Right ventricle myocardium inferior (tissue), 1 donor: ENCODE measurements at regions not wholly inside any gene's neighbourhood (a gene's known extent, or its start where the extent isn't known, plus 50 kb on each side); places are given as distances from the start of the nearest gene placed in this dataset.

ENCODE experiments used
- ATAC-seq: fragments of 200-7000 bp; cut with Tn5 transposase; one replicate; pipeline ENCODE4 v1.9.1; 2020; ENCODE audit warnings: mild to moderate bottlenecking, moderate library complexity
- DNase-seq: peaks from one replicate; pipeline ENCODE4 v3.0.0; 2021; ENCODE audit errors: missing footprints
- intact Hi-C: fragments of 100-400 bp; cut with DNase I; formaldehyde crosslinking; loops from one replicate; pipeline ENCODE4 v1.11.0; 2022
- donor health status: DM: no; HTN: yes; CAD: no; lungs with severe emphysema.

DNA sequence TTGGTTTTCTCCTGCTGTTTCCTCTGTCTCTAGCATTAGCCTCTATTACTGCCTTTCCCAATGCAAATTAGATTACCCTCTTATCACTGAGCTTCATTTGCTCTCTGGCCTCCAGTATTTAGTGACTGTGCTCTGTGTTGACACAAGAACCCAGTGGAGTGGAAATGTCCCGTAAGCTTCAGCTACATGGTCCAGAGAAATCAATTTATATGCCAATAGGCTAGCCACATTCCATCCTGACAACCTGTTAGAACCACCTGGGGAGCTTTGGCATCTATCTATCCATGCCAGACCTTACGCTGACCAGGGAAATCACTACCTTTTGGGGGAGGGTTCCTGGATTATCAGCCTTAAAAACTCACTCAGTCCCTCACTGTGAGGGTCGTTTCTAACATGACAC is 459.6 kb downstream of the UTRN start:
- no peak for ATAC-seq
- no peak for DNase-seq
- intact Hi-C loops = no loop called here

GRCh38 chr6:144745439-144745838 is 460.3 kb downstream of the UTRN start:
- intact Hi-C loops = no loop called here
- DNase-seq (no peak), ATAC-seq (no peak)

- ATAC-seq (no peak), DNase-seq (no peak)
- intact Hi-C loops = no loop called here
Observed at GRCh38 chr6:144746902-144747469, 461.9 kb downstream of the UTRN start.

DNA sequence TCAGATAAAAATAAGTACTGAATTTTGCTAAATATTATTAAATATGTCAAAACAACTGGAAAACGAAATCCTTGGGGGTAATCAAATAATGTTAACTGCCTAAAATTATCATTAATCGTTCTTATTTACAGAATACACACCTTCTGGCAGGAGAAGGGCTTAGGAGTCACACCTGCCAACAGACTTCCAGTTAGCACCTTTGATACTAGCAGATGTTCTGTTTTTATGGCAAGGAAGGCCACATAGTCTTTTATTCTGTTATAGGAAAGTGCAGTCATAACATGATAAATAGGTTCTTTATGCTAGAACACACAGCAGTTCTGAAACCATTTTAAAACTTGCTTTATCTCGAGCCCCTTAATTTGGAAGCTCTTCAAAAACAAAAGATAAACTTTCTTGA is 464.1 kb downstream of the UTRN start:
- DNase-seq (no peak), ATAC-seq (no peak)
- intact Hi-C loops = no loop called here

- intact Hi-C loops = no loop called here
- ATAC-seq = no peak
- DNase-seq = no peak
Observed at GRCh38 chr6:144753023-144753705, 468.0 kb downstream of the UTRN start.

DNA sequence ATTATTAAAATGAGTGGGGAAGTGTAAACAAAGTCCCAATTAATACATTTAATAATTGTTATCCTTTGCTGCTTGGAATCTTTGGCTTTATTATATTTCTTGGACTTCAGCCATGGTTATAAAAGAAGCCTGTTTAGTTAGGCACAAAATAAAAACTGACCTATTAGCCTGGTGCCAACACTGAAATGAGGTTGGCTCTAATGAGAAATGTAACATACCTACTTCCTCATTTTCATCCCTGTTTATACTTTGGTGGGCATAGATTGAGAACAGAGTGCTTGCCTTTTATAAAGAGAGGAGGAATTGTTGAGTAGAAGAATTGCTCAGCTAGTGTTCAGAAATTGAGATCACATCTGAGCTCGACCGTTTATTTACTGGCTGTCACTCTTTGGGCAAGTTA is 471.3 kb downstream of the UTRN start:
- intact Hi-C loops = no loop called here
- DNase-seq = no peak
- no peak for ATAC-seq

GRCh38 chr6:144757299-144757698 is 472.2 kb downstream of the UTRN start:
- intact Hi-C loops = no loop called here
- ATAC-seq = no peak
- DNase-seq = no peak

GRCh38 chr6:144757730-144758129 is 472.6 kb downstream of the UTRN start:
- no peak for DNase-seq
- no peak for ATAC-seq
- intact Hi-C loops = no loop called here

DNA sequence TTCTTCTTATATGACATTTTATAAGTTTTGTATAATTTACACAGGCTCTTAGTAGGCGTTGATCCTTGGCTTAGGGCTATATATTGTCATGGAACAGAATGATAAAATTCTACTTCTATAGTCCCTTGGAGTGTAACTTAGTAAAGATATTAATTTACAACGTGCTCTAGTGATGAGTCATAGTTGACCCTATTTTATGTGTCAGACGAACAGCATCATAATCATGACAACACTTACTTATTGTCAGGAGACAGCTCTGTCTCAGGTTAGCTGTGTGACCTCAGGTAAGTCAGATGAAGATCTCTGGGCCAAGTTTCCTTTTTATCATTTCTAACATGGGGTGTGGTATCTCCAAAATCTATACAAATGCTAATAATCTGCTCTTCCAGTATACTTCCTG is 473.5 kb downstream of the UTRN start:
- ATAC-seq (no peak), DNase-seq (no peak)
- intact Hi-C loops = no loop called here

DNA sequence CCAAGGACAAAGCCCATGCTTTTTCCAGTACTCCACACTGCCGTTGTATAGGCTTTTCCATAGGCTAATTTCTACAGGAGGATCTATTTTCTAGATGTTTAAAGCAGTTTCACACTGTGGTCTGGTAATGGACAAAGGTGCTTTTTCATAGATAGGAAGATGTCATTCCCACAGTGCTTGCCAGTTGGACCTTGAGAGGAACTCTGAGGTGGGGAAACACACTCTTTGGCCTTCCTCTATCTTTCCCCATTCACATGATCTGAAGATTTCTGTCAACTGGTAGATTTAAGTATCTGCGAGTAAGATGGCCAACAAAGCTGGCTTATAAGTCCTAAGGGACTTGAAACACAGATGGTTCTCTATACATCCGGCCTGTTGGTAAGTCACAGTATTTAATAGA is 477.3 kb downstream of the UTRN start:
- intact Hi-C loops = no loop called here
- no peak for DNase-seq
- ATAC-seq = no peak

DNA sequence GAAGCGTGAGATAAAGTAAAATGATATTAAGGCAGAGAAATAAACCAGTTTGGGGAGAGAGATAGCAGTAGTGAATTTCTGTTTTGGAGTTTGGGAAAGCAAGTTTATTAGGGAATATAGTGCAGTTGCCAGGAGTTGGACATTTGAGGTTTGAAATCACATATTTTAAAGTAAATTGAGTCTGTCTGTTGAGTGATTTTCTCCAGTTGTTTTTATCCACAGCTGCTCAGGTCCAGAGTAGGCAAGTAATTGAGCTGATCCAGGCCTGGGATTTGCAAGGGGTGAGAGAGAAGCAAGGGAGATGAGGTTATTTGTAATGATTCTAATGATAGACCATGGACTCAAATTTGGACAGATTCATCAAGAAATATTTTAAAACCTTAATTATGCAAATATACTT is 481.9 kb downstream of the UTRN start:
- DNase-seq (no peak), ATAC-seq (no peak)
- intact Hi-C loops = no loop called here

DNA sequence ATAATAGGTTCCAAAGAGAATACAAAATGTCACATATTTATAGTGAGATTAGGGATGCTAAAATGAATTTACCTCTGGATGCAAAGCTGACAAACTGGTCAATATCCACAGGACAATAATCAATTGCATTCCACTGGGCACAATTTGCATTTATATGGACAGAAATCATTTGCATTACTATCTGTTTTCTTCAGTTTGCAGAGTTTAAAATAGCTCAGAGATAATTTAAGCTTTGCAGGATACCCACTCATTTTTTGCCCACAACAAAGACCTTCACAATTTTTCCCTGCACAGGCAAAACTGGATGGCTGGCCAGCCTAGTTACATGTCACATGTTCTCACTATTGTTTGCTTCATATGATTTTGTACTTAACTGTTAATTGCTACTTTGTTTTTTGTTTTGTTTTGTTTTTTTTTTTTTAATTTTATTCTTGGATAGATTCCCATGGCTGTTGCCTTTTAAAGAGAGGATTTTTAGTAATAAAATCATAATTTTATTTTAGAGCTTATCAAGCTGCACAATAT is 483.5 kb downstream of the UTRN start:
- intact Hi-C loops = no loop called here
- ATAC-seq (no peak), DNase-seq (no peak)

GRCh38 chr6:144769142-144769541 is 484.0 kb downstream of the UTRN start:
- intact Hi-C loops = no loop called here
- DNase-seq (no peak), ATAC-seq (no peak)

DNA sequence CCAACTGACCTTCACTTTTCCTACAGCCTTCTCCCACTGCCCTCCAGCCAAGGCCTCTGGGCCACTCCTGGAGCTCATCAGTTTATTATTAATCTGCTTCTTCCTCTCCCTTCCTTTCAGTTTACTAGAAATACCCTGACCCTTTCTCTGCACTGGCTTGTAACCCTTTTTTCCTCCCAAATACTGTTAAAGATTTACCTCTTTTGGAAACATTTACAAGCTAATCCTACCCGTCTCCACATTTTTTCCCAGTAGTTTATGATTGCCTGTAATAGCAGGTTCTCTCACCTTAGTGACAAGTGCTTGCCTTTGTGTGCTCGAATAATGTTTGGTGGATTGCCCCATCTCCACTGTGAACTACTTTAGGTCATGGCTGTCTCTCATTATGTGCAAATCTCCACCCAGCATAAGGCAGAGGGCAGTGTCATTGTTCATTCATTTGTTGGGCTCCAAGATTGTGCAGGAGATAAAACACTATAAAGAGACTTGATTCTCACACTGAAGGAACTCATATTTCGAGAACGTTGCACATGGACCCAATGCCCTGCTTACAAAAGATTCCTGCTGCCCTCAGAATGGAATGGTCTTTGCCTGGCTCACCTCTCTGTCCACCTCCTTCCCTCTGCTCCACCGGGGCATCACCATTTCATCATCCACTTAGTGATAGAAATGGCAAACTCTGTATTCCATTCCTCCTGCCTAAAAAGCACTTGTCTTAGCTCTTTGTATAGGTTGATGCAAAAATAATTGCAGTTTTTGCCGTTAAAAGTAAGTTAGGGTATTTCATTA is 491.1 kb downstream of the UTRN start:
- ATAC-seq (no peak), DNase-seq (no peak)
- intact Hi-C loops = no loop called here

GRCh38 chr6:144777249-144777648 is 492.1 kb downstream of the UTRN start:
- ATAC-seq = no peak
- DNase-seq = no peak
- intact Hi-C loops = no loop called here

DNA sequence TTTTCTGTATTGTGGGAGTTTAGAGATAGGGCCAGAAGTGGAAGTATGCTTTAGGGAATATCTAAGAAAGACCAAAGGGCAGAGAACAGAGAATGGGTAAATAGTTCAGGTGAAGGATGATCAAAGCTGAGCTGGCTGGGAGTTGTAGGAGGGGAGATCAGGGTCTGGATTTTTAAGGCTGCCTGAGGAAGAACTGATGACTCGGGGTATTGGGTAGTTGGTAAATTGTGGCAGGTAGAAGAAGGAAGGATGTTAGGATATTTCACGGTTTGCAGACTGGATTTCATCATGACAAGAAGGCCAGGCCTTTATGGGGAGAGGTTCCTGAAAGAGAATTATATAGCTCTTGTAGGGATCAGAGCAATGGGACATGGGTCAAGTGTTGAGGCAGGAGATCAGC is 492.9 kb downstream of the UTRN start:
- DNase-seq (no peak), ATAC-seq (no peak)
- intact Hi-C loops = no loop called here

DNA sequence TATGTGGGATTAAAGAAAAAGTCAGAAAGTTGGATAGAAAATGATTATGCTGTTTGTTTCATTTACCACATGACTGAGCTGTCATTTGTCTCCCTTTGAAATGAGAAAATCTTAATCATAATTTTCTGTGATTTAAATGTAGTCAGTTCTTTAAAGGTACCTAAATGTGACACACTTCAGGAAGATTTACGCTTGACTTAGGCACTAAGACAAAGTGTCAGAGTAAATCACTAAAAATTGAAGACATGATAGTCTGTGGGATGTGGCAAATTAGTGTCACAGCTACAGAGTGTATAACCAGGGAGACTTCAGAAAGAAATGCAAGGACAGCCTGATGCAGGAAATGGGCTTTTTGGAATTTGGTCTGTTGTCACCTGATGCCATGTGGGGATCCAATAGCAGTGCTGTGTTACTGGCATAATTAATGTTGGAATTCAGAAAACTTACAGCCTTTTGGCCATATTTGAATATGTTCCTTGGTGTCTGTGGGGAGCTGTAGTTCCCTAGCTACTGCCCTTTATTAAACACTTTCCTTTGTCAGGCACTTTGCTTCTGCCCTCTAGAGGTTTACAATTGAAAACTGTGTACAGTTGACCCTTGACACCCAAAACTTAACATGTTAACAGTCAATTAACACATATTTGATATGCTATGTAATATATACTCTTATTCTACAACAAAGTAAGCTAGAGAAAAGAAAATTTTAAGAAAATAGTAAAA is 493.8 kb downstream of the UTRN start:
- intact Hi-C loops = no loop called here
- ATAC-seq (no peak), DNase-seq (no peak)

GRCh38 chr6:144781836-144782235 is 496.7 kb downstream of the UTRN start:
- no peak for ATAC-seq
- DNase-seq = no peak
- intact Hi-C loops = no loop called here

GRCh38 chr6:144782634-144783033 is 497.5 kb downstream of the UTRN start:
- no peak for ATAC-seq
- no peak for DNase-seq
- intact Hi-C loops = no loop called here

DNA sequence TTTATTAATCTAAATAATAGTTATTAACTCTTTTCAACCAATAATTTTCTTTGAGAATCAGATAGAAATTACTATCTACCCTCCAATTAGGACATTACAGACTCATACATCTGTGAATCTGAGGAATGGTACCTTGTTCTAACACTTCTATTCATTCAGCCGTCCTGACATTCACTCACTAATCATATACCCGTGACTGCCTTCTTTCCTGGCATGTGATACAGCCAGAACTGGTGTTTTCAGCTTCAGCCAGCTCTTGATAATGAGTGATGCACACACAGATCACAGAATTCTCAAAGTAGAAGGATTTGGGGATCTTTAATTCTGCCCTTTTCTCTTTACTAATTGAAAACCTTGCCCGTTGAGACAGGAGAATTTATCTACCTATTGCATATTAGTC is 499.9 kb downstream of the UTRN start:
- ATAC-seq = no peak
- DNase-seq = no peak
- intact Hi-C loops = no loop called here
